IMR-90 (cell line): ENCODE measurements at regions not wholly inside any gene's neighbourhood (a gene's known extent, or its start where the extent isn't known, plus 50 kb on each side); places are given as distances from the start of the nearest gene placed in this dataset.

Experiments used
- ATAC-seq: fragments of 200-7000 bp; cut with Tn5 transposase; 2 replicates; pipeline ENCODE4 v1.9.1; 2020; ENCODE audit warnings: low read depth, mild to moderate bottlenecking, moderate library complexity
- BruUV-seq: library from RNA; stranded (reverse); fragments of 400-500 nt; replicated peaks from 2 replicates; lab custom pipeline; 2021; lab: Mats Ljungman, UMichigan
- CTCF ChIA-PET: fragments of 300-600 bp; formaldehyde crosslinking; extraction: SDS; loops from one replicate; lab custom pipeline; 2021; ENCODE audit warnings: antibody characterized with exemption; lab: Yijun Ruan, JAX
- POLR2A ChIA-PET: fragments of 300-600 bp; sonication (Branson Sonifier 250); formaldehyde crosslinking; loops from one replicate; lab custom pipeline; 2022; ENCODE audit warnings: antibody characterized with exemption; ENCODE audit not compliant: unreplicated experiment; lab: Charles Lee
- DNase-seq: peaks from one replicate; pipeline ENCODE4 v3.0.0; 2013
- H2AFZ ChIP-seq: replicated peaks from 2 replicates; pipeline ENCODE3; 2013; ENCODE audit warnings: low read length, mild to moderate bottlenecking; ENCODE audit not compliant: poor library complexity
- H2AK5ac ChIP-seq: 2 replicates; pipeline ENCODE4 v1.6.1; 2013; ENCODE audit warnings: low read depth, low read length, inconsistent platforms
- H2AK9ac ChIP-seq: replicated peaks from 2 replicates; pipeline ENCODE3; 2013; ENCODE audit warnings: mild to moderate bottlenecking, low read depth, low read length, moderate library complexity; ENCODE audit not compliant: poor library complexity
- H2BK120ac ChIP-seq: 2 replicates; pipeline ENCODE4 v1.6.1; 2013; ENCODE audit warnings: low read depth, low read length, inconsistent platforms
- H2BK15ac ChIP-seq: 3 replicates; pipeline ENCODE4 v1.6.1; 2013; ENCODE audit warnings: low read depth, low read length, inconsistent platforms
- H2BK20ac ChIP-seq: 2 replicates; pipeline ENCODE4 v1.6.1; 2013; ENCODE audit warnings: low read depth, mild to moderate bottlenecking, inconsistent platforms, low read length, moderate library complexity
- H2BK5ac ChIP-seq: 2 replicates; pipeline ENCODE4 v1.6.1; 2013; ENCODE audit warnings: mild to moderate bottlenecking, low read depth, low read length, inconsistent platforms; ENCODE audit not compliant: poor library complexity, severe bottlenecking
- H3K14ac ChIP-seq: replicated peaks from 2 replicates; pipeline ENCODE4 v1.6.1; 2013; ENCODE audit warnings: low read depth, low read length, inconsistent platforms
- H3K18ac ChIP-seq: 2 replicates; pipeline ENCODE4 v1.6.1; 2013; ENCODE audit warnings: low read depth, low read length, control low read depth
- H3K23ac ChIP-seq: 2 replicates; pipeline ENCODE4 v1.6.1; 2013; ENCODE audit warnings: low read depth, low read length, inconsistent platforms
- H3K27ac ChIP-seq: 2 replicates; pipeline ENCODE4 v1.5.1; 2013; ENCODE audit warnings: mild to moderate bottlenecking, control low read depth, low read length; ENCODE audit not compliant: insufficient read depth
- H3K27me3 ChIP-seq: 2 replicates; pipeline ENCODE4 v1.6.1; 2013; ENCODE audit warnings: low read length; ENCODE audit not compliant: control insufficient read depth, insufficient read depth
- H3K36me3 ChIP-seq: 2 replicates; pipeline ENCODE4 v1.6.1; 2013; ENCODE audit warnings: low read length, mixed read lengths; ENCODE audit not compliant: control insufficient read depth, insufficient read depth
- H3K4ac ChIP-seq: 2 replicates; pipeline ENCODE4 v1.6.1; 2013; ENCODE audit warnings: low read depth, low read length, inconsistent platforms
- H3K4me1 ChIP-seq: 2 replicates; pipeline ENCODE4 v1.6.1; 2013; ENCODE audit warnings: low read length, mixed read lengths; ENCODE audit not compliant: control insufficient read depth, insufficient read depth
- H3K4me2 ChIP-seq: 2 replicates; pipeline ENCODE4 v1.6.1; 2013; ENCODE audit warnings: low read depth, mild to moderate bottlenecking, control low read depth, low read length, moderate library complexity
- H3K4me3 ChIP-seq: 2 replicates; pipeline ENCODE4 v1.5.1; 2013; ENCODE audit warnings: low read depth, mild to moderate bottlenecking, control low read depth, low read length, moderate library complexity; ENCODE audit not compliant: insufficient read depth
- H3K56ac ChIP-seq: 2 replicates; pipeline ENCODE4 v1.6.1; 2013; ENCODE audit warnings: low read length, inconsistent platforms; ENCODE audit not compliant: insufficient read depth; ENCODE audit errors: extremely low read depth
- H3K79me1 ChIP-seq, 2 experiments: 2 replicates each; pipeline ENCODE4 v1.6.1; 2013; ENCODE audit warnings: low read length in 2 of 2, inconsistent platforms in 1 of 2, low read depth in 1 of 2
- H3K9ac ChIP-seq: 2 replicates; pipeline ENCODE4 v1.6.1; 2013; ENCODE audit warnings: low read depth, low read length, control low read depth
- H3K9me1 ChIP-seq: 2 replicates; pipeline ENCODE4 v1.6.1; 2013; ENCODE audit warnings: low read length, inconsistent platforms; ENCODE audit not compliant: insufficient read depth
- H3K9me3 ChIP-seq: 2 replicates; pipeline ENCODE4 v1.6.1; 2013; ENCODE audit warnings: low read length; ENCODE audit not compliant: control insufficient read depth, insufficient read depth
- H4K20me1 ChIP-seq: 2 replicates; pipeline ENCODE4 v1.6.1; 2013; ENCODE audit warnings: low read length, inconsistent platforms; ENCODE audit not compliant: insufficient read depth
- H4K5ac ChIP-seq: 2 replicates; pipeline ENCODE4 v1.6.1; 2013; ENCODE audit warnings: mild to moderate bottlenecking, low read depth, low read length, control low read depth
- H4K8ac ChIP-seq, 2 experiments: 2 replicates each; pipeline ENCODE4 v1.6.1; 2013; ENCODE audit warnings: low read depth in 2 of 2, low read length in 2 of 2, control low read depth in 1 of 2, inconsistent platforms in 1 of 2
- H4K91ac ChIP-seq: 2 replicates; pipeline ENCODE4 v1.6.1; 2013; ENCODE audit warnings: low read depth, low read length, inconsistent platforms; ENCODE audit not compliant: insufficient read depth
- RAD21 ChIP-seq: IDR thresholded peaks from 2 replicates; pipeline ENCODE4 v1.6.1; 2012; ENCODE audit warnings: low read length, improper control_type of control experiment
- WGBS, 2 experiments: methylation state at CpG; one replicate each; pipeline versions ENCODE4 v1.1.5 to v1.1.7; 2013; ENCODE audit warnings: missing lambda C conversion rate in 2 of 2; ENCODE audit not compliant: insufficient read length in 1 of 2; ENCODE audit errors: extremely low coverage in 2 of 2; 5-methylcytosine and 5-hydroxymethylcytosine counted together
- dilution Hi-C: fragments of 300-500 bp; cut with HindIII; formaldehyde crosslinking; loops from one replicate; pipeline ENCODE4 v1.14.3; 2018; ENCODE audit warnings: low sequenced_read_pairs; ENCODE audit not compliant: unreplicated experiment
- in situ Hi-C: fragments of 300-500 bp; cut with MboI; formaldehyde crosslinking; loops from 3 replicates; pipeline ENCODE4 v1.14.3; 2019; ENCODE audit warnings: low sequenced_read_pairs, inconsistent platforms, mixed read lengths
- intact Hi-C: fragments of 100-400 bp; cut with micrococcal nuclease; formaldehyde crosslinking; loops from 2 replicates; pipeline ENCODE4 v1.10.0; 2022

GRCh38 chr2:64250751-64251423 is 106.7 kb upstream of the PELI1 start:
- H3K4me3 ChIP-seq, result no peak overlapping the region
- H2AFZ ChIP-seq, result no peak overlapping the region
- no peaks in the 10 kb centered on the region for H3K79me1 ChIP-seq
- no peak overlapping the region for H4K5ac ChIP-seq
- no peak for ATAC-seq
- no peak overlapping the region for H2AK9ac ChIP-seq
- no peak overlapping the region for H2BK20ac ChIP-seq
- H3K9me3 ChIP-seq, result no peaks in the 10 kb centered on the region
- H4K8ac ChIP-seq, result no peak overlapping the region
- H2BK5ac ChIP-seq, result no peak overlapping the region
- no peak overlapping the region for H3K23ac ChIP-seq
- H3K56ac ChIP-seq, result no peak overlapping the region
- H2BK15ac ChIP-seq, result no peak overlapping the region
- intact Hi-C loops (no loop called here), dilution Hi-C loops (no loop called here), in situ Hi-C loops (no loop called here)
- no peak overlapping the region for H3K14ac ChIP-seq
- ChIA-PET POLR2A (no interaction called here), CTCF (no interaction called here)
- BruUV-seq, result no TSS peak
- H4K20me1 ChIP-seq, result no peaks in the 10 kb centered on the region
- no peak overlapping the region for H2BK120ac ChIP-seq
- no peak overlapping the region for H3K4me2 ChIP-seq
- WGBS, 2 experiments, result 60% methylated on average over 1 of the region's 7 CpGs; no CpG with 5 or more reads in 1 of the 2 experiments
- no peak overlapping the region for H3K18ac ChIP-seq
- H3K9me1 ChIP-seq, result no peaks in the 10 kb centered on the region
- H3K4me1 ChIP-seq, result no peaks in the 10 kb centered on the region
- H3K9ac ChIP-seq, result no peak overlapping the region
- no peak overlapping the region for H2AK5ac ChIP-seq
- no peak overlapping the region for H3K4ac ChIP-seq
- no peak for TF ChIP-seq RAD21
- no peak for DNase-seq
- no peak overlapping the region for H3K27ac ChIP-seq
- H4K91ac ChIP-seq, result no peak overlapping the region
- peaks cover 20% of the 10 kb centered on the region for H3K27me3 ChIP-seq
- no peaks in the 10 kb centered on the region for H3K36me3 ChIP-seq
